ENCODE measurements at regions not wholly inside any gene's neighbourhood (a gene's known extent, or its start where the extent isn't known, plus 50 kb on each side); places are given as distances from the start of the nearest gene placed in this dataset.

- intact Hi-C loops (cut with micrococcal nuclease), result no loop called here
- DNase-seq (ENCODE audit: low read depth, low spot score) (no peak), ATAC-seq (no peak)
- Histone ChIP-seq H3K79me2 (ENCODE audit: insufficient read depth, low read length) (no peaks in the 10 kb centered on the region), H3K27me3 (ENCODE audit: insufficient read depth, low read length) (no peaks in the 10 kb centered on the region), H3K4me1 (ENCODE audit: control insufficient read depth in 1 of 2, insufficient read depth in 2 of 2, low read length in 2 of 2) (no peaks in the 10 kb centered on the region), H3K36me3 (ENCODE audit: control insufficient read depth in 1 of 2, insufficient read depth in 2 of 2, low read length in 2 of 2) (no peaks in the 10 kb centered on the region), H3K9ac (ENCODE audit: low read length) (no peak overlapping the region), H3K4me3 (replicated peaks in 1 of 2; ENCODE audit: low read depth in 1 of 2, low read length in 2 of 2) (no peak overlapping the region), H3K9me3 (ENCODE audit: control insufficient read depth in 1 of 2, insufficient read depth in 1 of 2, low read depth in 1 of 2, low read length in 2 of 2) (peaks cover 6 to 18% of the 10 kb centered on the region in 2 experiments; a peak in 2 of 4 replicates), H3K4me2 (ENCODE audit: low read length) (no peak overlapping the region), H3K9me2 (ENCODE audit: insufficient read depth) (no peaks in the 10 kb centered on the region), H2AFZ (ENCODE audit: low read depth, low read length, poor library complexity, severe bottlenecking) (no peak overlapping the region), H3K27ac (ENCODE audit: low read depth, low read length) (no peak overlapping the region), H4K20me1 (ENCODE audit: insufficient read depth) (no peaks in the 10 kb centered on the region)
- ChIA-PET CTCF (no interaction called here), RAD21 (ENCODE audit: low non-redundant PET in 1 of 2, low total read pairs in 2 of 2, uncharacterized antibody in 2 of 2, unreplicated experiment in 2 of 2) (no interaction called here), POLR2A (no interaction called here)
- TF ChIP-seq CBX3 (IDR thresholded peaks at IDR 0.05; ENCODE audit: low read depth) (no peak), ATF3 (IDR thresholded peaks at IDR 0.05) (no peak), TCF7L2 (IDR thresholded peaks at IDR 0.05; ENCODE audit: borderline replicate concordance, extremely low read depth, insufficient read depth, insufficient read length) (no peak), ELF1 (IDR thresholded peaks at IDR 0.05; ENCODE audit: borderline replicate concordance, low read depth) (no peak), EGR1 (IDR thresholded peaks at IDR 0.05; ENCODE audit: low read depth) (no peak), MAX (IDR thresholded peaks at IDR 0.05) (no peak), EZH2phosphoT487 (IDR thresholded peaks at IDR 0.05; ENCODE audit: borderline replicate concordance) (no peak), RAD21 (IDR thresholded peaks at IDR 0.05; ENCODE audit: low read depth) (no peak), JUND (IDR thresholded peaks at IDR 0.05) (no peak), ZBTB33 (IDR thresholded peaks at IDR 0.05; ENCODE audit: extremely low read depth, insufficient replicate concordance, low read length) (no peak), CTCF (IDR thresholded peaks at IDR 0.05 in 2 of 3, conservative IDR thresholded peaks at IDR 0.05 in 1 of 3; ENCODE audit: borderline replicate concordance in 1 of 3, insufficient read depth in 1 of 3, low read depth in 2 of 3, low read length in 2 of 3) (no peak), POLR2A (IDR thresholded peaks at IDR 0.05; ENCODE audit: borderline replicate concordance, extremely low read depth, insufficient read depth, insufficient read length) (no peak)
- no TSS peak for BruUV-seq (replicated peaks)
Measured at GRCh38 chr2:5897249-5897648, 205.1 kb downstream of the SOX11 start.

Data from HCT116 (cell line).